ENCODE measurements at regions not wholly inside any gene's neighbourhood (a gene's known extent, or its start where the extent isn't known, plus 50 kb on each side); places are given as distances from the start of the nearest gene placed in this dataset.

GRCh38 chr5:147995846-147996245 lies 67.9 kb upstream of the SPINK5 start:
- Histone ChIP-seq H3K4me1 (no peaks in the 10 kb centered on the region), H3K4me3 (no peak overlapping the region), H3K4me2 (no peak overlapping the region), H3K9ac (no peak overlapping the region), H3K9me3 (replicated peaks in 1 of 11) (peaks cover 9 to 21% (median 13%) of the 10 kb centered on the region in 11 experiments), H3K36me3 (no peaks in the 10 kb centered on the region), H3K27ac (no peak overlapping the region), H3K27me3 (no peaks in the 10 kb centered on the region), H4K20me1 (no peaks in the 10 kb centered on the region)
- TF ChIP-seq Cebpa-rat (IDR thresholded peaks at IDR 0.05) = no peak

DNA sequence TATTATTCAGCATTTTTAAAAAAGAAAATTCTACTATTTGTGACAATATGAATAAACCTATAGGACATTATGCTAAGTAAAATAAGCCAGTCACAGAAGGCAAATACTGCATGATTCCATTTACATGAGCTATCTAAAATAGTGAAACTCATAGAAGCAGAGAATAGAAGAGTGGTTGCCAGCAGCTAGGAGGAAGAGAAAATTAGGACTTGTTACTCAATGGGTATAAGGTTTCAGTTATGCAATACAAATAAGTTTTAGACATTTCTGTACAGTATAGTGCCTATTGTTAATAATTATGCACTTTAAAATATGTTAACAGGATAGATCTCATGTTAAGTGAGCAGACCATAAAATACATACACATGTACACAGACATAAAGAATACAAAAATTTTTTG lies 73.8 kb upstream of the SPINK5 start:
- no peaks in the 10 kb centered on the region for H3K27me3 ChIP-seq
- no peak overlapping the region for H3K4me3 ChIP-seq
- no peak overlapping the region for H3K27ac ChIP-seq
- no peak overlapping the region for H3K9ac ChIP-seq
- no peaks in the 10 kb centered on the region for H3K4me1 ChIP-seq
- no peak overlapping the region for H3K4me2 ChIP-seq
- H4K20me1 ChIP-seq = no peaks in the 10 kb centered on the region
- no peaks in the 10 kb centered on the region for H3K9me3 ChIP-seq (replicated peaks in 1 of 11)
- no peaks in the 10 kb centered on the region for H3K36me3 ChIP-seq
- no peak for TF ChIP-seq Cebpa-rat (IDR thresholded peaks at IDR 0.05)

DNA sequence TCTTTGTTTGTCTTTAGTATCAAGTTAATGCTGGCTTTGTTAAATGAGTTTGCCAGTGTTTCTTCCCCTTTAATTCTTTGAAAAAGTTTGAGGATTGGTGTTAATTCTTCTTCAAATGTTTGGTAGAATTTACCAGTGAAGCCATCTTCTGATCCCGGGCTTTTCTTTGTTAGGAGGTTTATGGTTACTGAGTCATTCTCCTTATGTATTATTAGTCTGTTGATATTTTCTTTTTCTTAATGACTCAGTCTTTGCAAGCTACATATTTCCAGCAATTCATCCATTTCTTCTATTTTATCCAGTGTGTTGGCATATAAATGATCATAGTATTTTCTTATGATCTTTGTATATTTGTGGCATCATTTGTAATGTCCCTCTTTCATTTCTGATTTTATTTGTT lies 74.5 kb upstream of the SPINK5 start:
- Histone ChIP-seq H3K27me3 (no peaks in the 10 kb centered on the region), H3K4me3 (no peak overlapping the region), H3K9ac (no peak overlapping the region), H3K9me3 (replicated peaks in 1 of 11) (no peaks in the 10 kb centered on the region), H3K4me1 (no peaks in the 10 kb centered on the region), H3K27ac (no peak overlapping the region), H3K36me3 (no peaks in the 10 kb centered on the region), H3K4me2 (no peak overlapping the region), H4K20me1 (no peaks in the 10 kb centered on the region)
- no peak for TF ChIP-seq Cebpa-rat (IDR thresholded peaks at IDR 0.05)

GRCh38 chr5:147986134-147986757 lies 77.5 kb upstream of the SPINK5 start:
- H3K4me3 ChIP-seq = no peak overlapping the region
- no peaks in the 10 kb centered on the region for H3K4me1 ChIP-seq
- no peak overlapping the region for H3K27ac ChIP-seq
- no peaks in the 10 kb centered on the region for H3K36me3 ChIP-seq
- H3K9me3 ChIP-seq (replicated peaks in 1 of 11) = no peaks in the 10 kb centered on the region
- no peak for TF ChIP-seq Cebpa-rat (IDR thresholded peaks at IDR 0.05)
- H4K20me1 ChIP-seq = no peaks in the 10 kb centered on the region
- H3K4me2 ChIP-seq = no peak overlapping the region
- H3K27me3 ChIP-seq = no peaks in the 10 kb centered on the region
- no peak overlapping the region for H3K9ac ChIP-seq

- Histone ChIP-seq H3K27me3 (no peaks in the 10 kb centered on the region), H3K4me2 (no peak overlapping the region), H3K9me3 (replicated peaks in 1 of 11) (no peaks in the 10 kb centered on the region), H3K27ac (no peak overlapping the region), H3K9ac (no peak overlapping the region), H3K4me3 (no peak overlapping the region), H3K36me3 (no peaks in the 10 kb centered on the region), H4K20me1 (no peaks in the 10 kb centered on the region), H3K4me1 (no peaks in the 10 kb centered on the region)
- TF ChIP-seq Cebpa-rat (IDR thresholded peaks at IDR 0.05) = no peak
These were observed 78.2 kb upstream of the SPINK5 start for GRCh38 chr5:147985608-147986007.

GRCh38 chr5:147983742-147984141 lies 77.4 kb upstream of the C5orf46 start:
- Histone ChIP-seq H4K20me1 (no peaks in the 10 kb centered on the region), H3K4me1 (no peaks in the 10 kb centered on the region), H3K9ac (no peak overlapping the region), H3K36me3 (no peaks in the 10 kb centered on the region), H3K4me2 (no peak overlapping the region), H3K27ac (no peak overlapping the region), H3K4me3 (no peak overlapping the region), H3K27me3 (no peaks in the 10 kb centered on the region), H3K9me3 (replicated peaks in 1 of 11) (no peaks in the 10 kb centered on the region)
- TF ChIP-seq Cebpa-rat (IDR thresholded peaks at IDR 0.05) = no peak

DNA sequence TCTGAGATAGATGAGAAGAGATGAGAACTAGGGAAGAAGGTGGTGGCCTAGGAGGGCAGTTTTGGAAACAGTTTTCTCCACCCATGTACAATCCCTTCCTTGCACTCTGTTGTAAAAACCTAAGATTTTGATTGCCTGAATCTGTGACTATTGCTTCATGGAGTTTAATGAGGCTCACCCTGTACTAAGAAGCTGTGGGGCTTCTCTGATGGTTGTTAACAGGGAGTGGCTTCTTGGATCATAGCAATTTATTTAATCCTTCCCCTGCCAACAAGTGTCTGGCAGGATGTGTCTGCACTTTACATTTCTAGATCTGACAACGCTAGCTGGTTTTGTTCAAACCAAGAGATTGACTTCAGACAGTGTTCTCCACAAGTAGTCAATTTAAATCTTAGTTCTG lies 74.7 kb upstream of the C5orf46 start:
- Histone ChIP-seq H3K27me3 (no peaks in the 10 kb centered on the region), H3K27ac (no peak overlapping the region), H3K4me3 (no peak overlapping the region), H4K20me1 (no peaks in the 10 kb centered on the region), H3K9me3 (replicated peaks in 1 of 11) (peaks cover 0 to 5% (median 4%) of the 10 kb centered on the region in 11 experiments; a peak in 3 of 22 replicates), H3K36me3 (no peaks in the 10 kb centered on the region), H3K9ac (no peak overlapping the region), H3K4me1 (no peaks in the 10 kb centered on the region), H3K4me2 (no peak overlapping the region)
- no peak for TF ChIP-seq Cebpa-rat (IDR thresholded peaks at IDR 0.05)

DNA sequence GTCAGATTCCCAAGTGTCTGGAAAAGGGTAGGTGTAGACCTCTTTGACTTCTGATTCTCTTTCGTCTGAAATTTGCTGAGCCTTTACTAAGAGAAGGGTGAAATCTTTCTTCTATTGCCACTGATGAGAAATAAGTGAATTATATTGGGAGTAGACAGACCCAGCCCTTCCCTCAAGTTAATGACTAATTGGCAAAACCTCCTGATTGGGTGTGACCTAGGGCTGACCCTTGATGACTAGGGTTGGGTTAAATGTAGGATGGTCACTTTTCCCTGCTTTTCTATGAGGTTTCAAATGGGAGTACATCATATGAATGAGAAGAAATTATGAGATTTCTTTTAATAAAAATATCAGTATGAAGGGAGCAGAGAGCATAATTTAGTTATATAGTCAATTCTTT lies 73.4 kb upstream of the C5orf46 start:
- H3K4me3 ChIP-seq = no peak overlapping the region
- H3K4me1 ChIP-seq = no peaks in the 10 kb centered on the region
- H3K27me3 ChIP-seq = no peaks in the 10 kb centered on the region
- H3K9me3 ChIP-seq (replicated peaks in 1 of 11) = peaks cover 0 to 5% (median 4%) of the 10 kb centered on the region in 11 experiments; a peak in 3 of 22 replicates
- TF ChIP-seq Cebpa-rat (IDR thresholded peaks at IDR 0.05) = no peak
- no peak overlapping the region for H3K27ac ChIP-seq
- no peaks in the 10 kb centered on the region for H3K36me3 ChIP-seq
- no peak overlapping the region for H3K9ac ChIP-seq
- no peak overlapping the region for H3K4me2 ChIP-seq
- H4K20me1 ChIP-seq = no peaks in the 10 kb centered on the region

DNA sequence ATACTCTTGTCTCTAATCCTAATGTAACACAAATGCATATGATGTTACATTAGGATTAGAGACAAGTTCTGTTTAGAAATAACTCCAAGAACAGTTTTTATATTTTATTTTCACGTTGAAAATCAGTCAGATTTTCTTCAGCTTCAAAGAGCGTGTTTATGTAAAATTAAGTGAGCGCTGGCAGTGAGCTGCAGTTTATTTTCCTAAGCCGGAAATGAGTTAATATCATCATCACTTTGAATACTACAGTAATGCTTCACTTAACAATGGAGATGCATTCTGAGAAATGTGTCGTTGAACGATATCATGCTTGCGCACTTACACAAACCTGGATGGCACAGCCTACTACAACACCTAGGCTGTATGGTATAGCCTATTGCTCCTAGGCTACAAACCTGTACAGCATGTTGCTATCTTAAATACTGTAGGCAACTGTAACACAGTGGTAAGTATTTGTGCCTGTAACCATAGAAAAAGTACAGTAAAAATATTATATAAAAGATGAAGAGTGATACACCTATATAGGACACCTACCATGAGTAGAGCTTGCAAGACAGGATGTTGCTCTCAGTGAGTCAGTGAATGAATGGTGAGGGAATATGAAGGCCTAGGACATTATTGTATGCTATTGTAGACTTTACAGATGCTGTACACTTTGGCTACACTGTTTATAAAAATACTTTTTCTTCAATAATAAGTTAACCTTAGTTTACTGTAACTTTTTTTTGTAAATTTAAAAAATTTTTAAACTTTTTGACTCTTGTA lies 65.9 kb upstream of the C5orf46 start:
- H3K9me3 ChIP-seq (replicated peaks in 1 of 11) = peaks cover 0 to under 1% (median under 1%) of the 10 kb centered on the region in 11 experiments; a peak in 3 of 22 replicates
- no peak overlapping the region for H3K4me2 ChIP-seq
- no peaks in the 10 kb centered on the region for H4K20me1 ChIP-seq
- H3K4me1 ChIP-seq = no peaks in the 10 kb centered on the region
- no peak overlapping the region for H3K27ac ChIP-seq
- no peak for TF ChIP-seq Cebpa-rat (IDR thresholded peaks at IDR 0.05)
- no peak overlapping the region for H3K4me3 ChIP-seq
- H3K27me3 ChIP-seq = no peaks in the 10 kb centered on the region
- no peaks in the 10 kb centered on the region for H3K36me3 ChIP-seq
- no peak overlapping the region for H3K9ac ChIP-seq

GRCh38 chr5:147971472-147971871 lies 65.1 kb upstream of the C5orf46 start:
- Histone ChIP-seq H3K4me1 (no peaks in the 10 kb centered on the region), H3K36me3 (no peaks in the 10 kb centered on the region), H3K9ac (no peak overlapping the region), H3K9me3 (replicated peaks in 1 of 11) (no peaks in the 10 kb centered on the region), H3K4me2 (no peak overlapping the region), H3K27me3 (no peaks in the 10 kb centered on the region), H4K20me1 (no peaks in the 10 kb centered on the region), H3K4me3 (no peak overlapping the region), H3K27ac (no peak overlapping the region)
- no peak for TF ChIP-seq Cebpa-rat (IDR thresholded peaks at IDR 0.05)
